IMR-90 (cell line): ENCODE measurements at regions not wholly inside any gene's neighbourhood (a gene's known extent, or its start where the extent isn't known, plus 50 kb on each side); places are given as distances from the start of the nearest gene placed in this dataset.

Source experiments
- ATAC-seq: fragments of 200-7000 bp; cut with Tn5 transposase; 2 replicates; pipeline ENCODE4 v1.9.1; 2020; ENCODE audit warnings: low read depth, mild to moderate bottlenecking, moderate library complexity
- BruUV-seq: library from RNA; stranded (reverse); fragments of 400-500 nt; replicated peaks from 2 replicates; lab custom pipeline; 2021; lab: Mats Ljungman, UMichigan
- CTCF ChIA-PET: fragments of 300-600 bp; formaldehyde crosslinking; extraction: SDS; loops from one replicate; lab custom pipeline; 2021; ENCODE audit warnings: antibody characterized with exemption; lab: Yijun Ruan, JAX
- POLR2A ChIA-PET: fragments of 300-600 bp; sonication (Branson Sonifier 250); formaldehyde crosslinking; loops from one replicate; lab custom pipeline; 2022; ENCODE audit warnings: antibody characterized with exemption; ENCODE audit not compliant: unreplicated experiment; lab: Charles Lee
- DNase-seq: peaks from one replicate; pipeline ENCODE4 v3.0.0; 2013
- H2AFZ ChIP-seq: replicated peaks from 2 replicates; pipeline ENCODE3; 2013; ENCODE audit warnings: low read length, mild to moderate bottlenecking; ENCODE audit not compliant: poor library complexity
- H2AK5ac ChIP-seq: 2 replicates; pipeline ENCODE4 v1.6.1; 2013; ENCODE audit warnings: low read depth, low read length, inconsistent platforms
- H2AK9ac ChIP-seq: replicated peaks from 2 replicates; pipeline ENCODE3; 2013; ENCODE audit warnings: mild to moderate bottlenecking, low read depth, low read length, moderate library complexity; ENCODE audit not compliant: poor library complexity
- H2BK120ac ChIP-seq: 2 replicates; pipeline ENCODE4 v1.6.1; 2013; ENCODE audit warnings: low read depth, low read length, inconsistent platforms
- H2BK15ac ChIP-seq: 3 replicates; pipeline ENCODE4 v1.6.1; 2013; ENCODE audit warnings: low read depth, low read length, inconsistent platforms
- H2BK20ac ChIP-seq: 2 replicates; pipeline ENCODE4 v1.6.1; 2013; ENCODE audit warnings: low read depth, mild to moderate bottlenecking, inconsistent platforms, low read length, moderate library complexity
- H2BK5ac ChIP-seq: 2 replicates; pipeline ENCODE4 v1.6.1; 2013; ENCODE audit warnings: mild to moderate bottlenecking, low read depth, low read length, inconsistent platforms; ENCODE audit not compliant: poor library complexity, severe bottlenecking
- H3K14ac ChIP-seq: replicated peaks from 2 replicates; pipeline ENCODE4 v1.6.1; 2013; ENCODE audit warnings: low read depth, low read length, inconsistent platforms
- H3K18ac ChIP-seq: 2 replicates; pipeline ENCODE4 v1.6.1; 2013; ENCODE audit warnings: low read depth, low read length, control low read depth
- H3K23ac ChIP-seq: 2 replicates; pipeline ENCODE4 v1.6.1; 2013; ENCODE audit warnings: low read depth, low read length, inconsistent platforms
- H3K27ac ChIP-seq: 2 replicates; pipeline ENCODE4 v1.5.1; 2013; ENCODE audit warnings: mild to moderate bottlenecking, control low read depth, low read length; ENCODE audit not compliant: insufficient read depth
- H3K27me3 ChIP-seq: 2 replicates; pipeline ENCODE4 v1.6.1; 2013; ENCODE audit warnings: low read length; ENCODE audit not compliant: control insufficient read depth, insufficient read depth
- H3K36me3 ChIP-seq: 2 replicates; pipeline ENCODE4 v1.6.1; 2013; ENCODE audit warnings: low read length, mixed read lengths; ENCODE audit not compliant: control insufficient read depth, insufficient read depth
- H3K4ac ChIP-seq: 2 replicates; pipeline ENCODE4 v1.6.1; 2013; ENCODE audit warnings: low read depth, low read length, inconsistent platforms
- H3K4me1 ChIP-seq: 2 replicates; pipeline ENCODE4 v1.6.1; 2013; ENCODE audit warnings: low read length, mixed read lengths; ENCODE audit not compliant: control insufficient read depth, insufficient read depth
- H3K4me2 ChIP-seq: 2 replicates; pipeline ENCODE4 v1.6.1; 2013; ENCODE audit warnings: low read depth, mild to moderate bottlenecking, control low read depth, low read length, moderate library complexity
- H3K4me3 ChIP-seq: 2 replicates; pipeline ENCODE4 v1.5.1; 2013; ENCODE audit warnings: low read depth, mild to moderate bottlenecking, control low read depth, low read length, moderate library complexity; ENCODE audit not compliant: insufficient read depth
- H3K56ac ChIP-seq: 2 replicates; pipeline ENCODE4 v1.6.1; 2013; ENCODE audit warnings: low read length, inconsistent platforms; ENCODE audit not compliant: insufficient read depth; ENCODE audit errors: extremely low read depth
- H3K79me1 ChIP-seq, 2 experiments: 2 replicates each; pipeline ENCODE4 v1.6.1; 2013; ENCODE audit warnings: low read length in 2 of 2, inconsistent platforms in 1 of 2, low read depth in 1 of 2
- H3K9ac ChIP-seq: 2 replicates; pipeline ENCODE4 v1.6.1; 2013; ENCODE audit warnings: low read depth, low read length, control low read depth
- H3K9me1 ChIP-seq: 2 replicates; pipeline ENCODE4 v1.6.1; 2013; ENCODE audit warnings: low read length, inconsistent platforms; ENCODE audit not compliant: insufficient read depth
- H3K9me3 ChIP-seq: 2 replicates; pipeline ENCODE4 v1.6.1; 2013; ENCODE audit warnings: low read length; ENCODE audit not compliant: control insufficient read depth, insufficient read depth
- H4K20me1 ChIP-seq: 2 replicates; pipeline ENCODE4 v1.6.1; 2013; ENCODE audit warnings: low read length, inconsistent platforms; ENCODE audit not compliant: insufficient read depth
- H4K5ac ChIP-seq: 2 replicates; pipeline ENCODE4 v1.6.1; 2013; ENCODE audit warnings: mild to moderate bottlenecking, low read depth, low read length, control low read depth
- H4K8ac ChIP-seq, 2 experiments: 2 replicates each; pipeline ENCODE4 v1.6.1; 2013; ENCODE audit warnings: low read depth in 2 of 2, low read length in 2 of 2, control low read depth in 1 of 2, inconsistent platforms in 1 of 2
- H4K91ac ChIP-seq: 2 replicates; pipeline ENCODE4 v1.6.1; 2013; ENCODE audit warnings: low read depth, low read length, inconsistent platforms; ENCODE audit not compliant: insufficient read depth
- BHLHE40 ChIP-seq: fragments of 150-350 bp; IDR thresholded peaks from 2 replicates; pipeline ENCODE4 v1.6.1; 2016; ENCODE audit warnings: mild to moderate bottlenecking, low read depth, low read length
- CEBPB ChIP-seq: IDR thresholded peaks from 2 replicates; pipeline ENCODE4 v1.6.1; 2012; ENCODE audit warnings: low read depth, low read length, improper control_type of control experiment
- CHD1 ChIP-seq: IDR thresholded peaks from 2 replicates; pipeline ENCODE4 v1.6.1; 2012; ENCODE audit warnings: low read depth, low read length, improper control_type of control experiment
- CTCF ChIP-seq: conservative IDR thresholded peaks from 2 replicates; pipeline ENCODE4 v1.5.1; 2012; ENCODE audit warnings: mild to moderate bottlenecking, low read depth, low read length, improper control_type of control experiment
- ELK1 ChIP-seq: fragments of 150-350 bp; IDR thresholded peaks from 2 replicates; pipeline ENCODE4 v1.6.1; 2016; ENCODE audit warnings: low read depth, mild to moderate bottlenecking, low read length, moderate library complexity, borderline replicate concordance
- FOS ChIP-seq: fragments of 150-350 bp; IDR thresholded peaks from 2 replicates; pipeline ENCODE4 v1.6.1; 2016; ENCODE audit warnings: low read depth, low read length
- MAFK ChIP-seq: IDR thresholded peaks from 2 replicates; pipeline ENCODE4 v1.6.1; 2012; ENCODE audit warnings: low read depth, low read length, improper control_type of control experiment
- MAZ ChIP-seq: IDR thresholded peaks from 2 replicates; pipeline ENCODE4 v1.6.1; 2012; ENCODE audit warnings: low read depth, mild to moderate bottlenecking, low read length, improper control_type of control experiment, moderate library complexity, borderline replicate concordance
- MXI1 ChIP-seq: IDR thresholded peaks from 2 replicates; pipeline ENCODE4 v1.6.1; 2012; ENCODE audit warnings: low read depth, mild to moderate bottlenecking, low read length, moderate library complexity, borderline replicate concordance
- NFE2L2 ChIP-seq: fragments of 150-350 bp; IDR thresholded peaks from 2 replicates; pipeline ENCODE4 v1.6.1; 2016; ENCODE audit warnings: low read depth, mild to moderate bottlenecking, low read length
- RAD21 ChIP-seq: IDR thresholded peaks from 2 replicates; pipeline ENCODE4 v1.6.1; 2012; ENCODE audit warnings: low read length, improper control_type of control experiment
- RCOR1 ChIP-seq: IDR thresholded peaks from 2 replicates; pipeline ENCODE4 v1.6.1; 2012; ENCODE audit warnings: mild to moderate bottlenecking, low read length, improper control_type of control experiment; ENCODE audit not compliant: insufficient replicate concordance
- RFX5 ChIP-seq: IDR thresholded peaks from 2 replicates; pipeline ENCODE4 v1.8.0; 2012; ENCODE audit warnings: low read depth, mild to moderate bottlenecking, low read length, moderate library complexity
- SMC3 ChIP-seq: fragments of 150-350 bp; IDR thresholded peaks from 2 replicates; pipeline ENCODE4 v1.6.1; 2016; ENCODE audit warnings: low read depth, mild to moderate bottlenecking, antibody characterized with exemption, low read length, moderate library complexity
- USF2 ChIP-seq: fragments of 150-350 bp; IDR thresholded peaks from 2 replicates; pipeline ENCODE4 v1.6.1; 2017; ENCODE audit warnings: mild to moderate bottlenecking, antibody characterized with exemption, low read length, low read depth
- WGBS, 2 experiments: methylation state at CpG; one replicate each; pipeline versions ENCODE4 v1.1.5 to v1.1.7; 2013; ENCODE audit warnings: missing lambda C conversion rate in 2 of 2; ENCODE audit not compliant: insufficient read length in 1 of 2; ENCODE audit errors: extremely low coverage in 2 of 2; 5-methylcytosine and 5-hydroxymethylcytosine counted together
- dilution Hi-C: fragments of 300-500 bp; cut with HindIII; formaldehyde crosslinking; loops from one replicate; pipeline ENCODE4 v1.14.3; 2018; ENCODE audit warnings: low sequenced_read_pairs; ENCODE audit not compliant: unreplicated experiment
- in situ Hi-C: fragments of 300-500 bp; cut with MboI; formaldehyde crosslinking; loops from 3 replicates; pipeline ENCODE4 v1.14.3; 2019; ENCODE audit warnings: low sequenced_read_pairs, inconsistent platforms, mixed read lengths
- intact Hi-C: fragments of 100-400 bp; cut with micrococcal nuclease; formaldehyde crosslinking; loops from 2 replicates; pipeline ENCODE4 v1.10.0; 2022

GRCh38 chr1:212496682-212497081 is 64.0 kb downstream of the NENF start:
- no peak overlapping the region for H3K23ac ChIP-seq
- no peak overlapping the region for H3K18ac ChIP-seq
- H2BK15ac ChIP-seq, result 0 out of 3 replicates have a peak overlapping the region, but pooled peaks have one; percentile 18
- no peaks in the 10 kb centered on the region for H3K79me1 ChIP-seq
- no peaks in the 10 kb centered on the region for H4K20me1 ChIP-seq
- H3K9me1 ChIP-seq, result peaks cover 14% of the 10 kb centered on the region
- H3K4me1 ChIP-seq, result peaks cover 6% of the 10 kb centered on the region
- no peak overlapping the region for H3K4ac ChIP-seq
- no peak overlapping the region for H2BK5ac ChIP-seq
- no peak overlapping the region for H3K4me3 ChIP-seq
- H3K9ac ChIP-seq, result no peak overlapping the region
- in situ Hi-C loops (no loop called here), dilution Hi-C loops (no loop called here), intact Hi-C loops (no loop called here)
- no peak overlapping the region for H3K14ac ChIP-seq
- ATAC-seq, result no peak
- DNase-seq, result no peak
- 80% methylated on average over 1 of the region's 4 CpGs; no CpG with 5 or more reads in 1 of the 2 experiments for WGBS, 2 experiments
- no peak overlapping the region for H4K8ac ChIP-seq
- H2BK120ac ChIP-seq, result no peak overlapping the region
- H3K36me3 ChIP-seq, result no peaks in the 10 kb centered on the region
- H2AK9ac ChIP-seq, result no peak overlapping the region
- TF ChIP-seq CHD1, result no peak
- no peak for TF ChIP-seq SMC3
- TF ChIP-seq USF2, result no peak
- TF ChIP-seq RCOR1, result no peak
- no peak for TF ChIP-seq MXI1
- TF ChIP-seq CTCF, result no peak
- no peak for TF ChIP-seq NFE2L2
- TF ChIP-seq RFX5, result no peak
- TF ChIP-seq MAFK, result no peak
- no peak for TF ChIP-seq ELK1
- no peak for TF ChIP-seq CEBPB
- no peak for TF ChIP-seq BHLHE40
- no peak for TF ChIP-seq RAD21
- TF ChIP-seq MAZ, result no peak
- TF ChIP-seq FOS, result no peak
- H3K27me3 ChIP-seq, result no peaks in the 10 kb centered on the region
- H3K27ac ChIP-seq, result no peak overlapping the region
- H2AK5ac ChIP-seq, result no peak overlapping the region
- no TSS peak for BruUV-seq
- H4K5ac ChIP-seq, result no peak overlapping the region
- no peak overlapping the region for H2BK20ac ChIP-seq
- no peak overlapping the region for H2AFZ ChIP-seq
- POLR2A ChIA-PET, result no interaction called here
- H4K91ac ChIP-seq, result no peak overlapping the region
- no peaks in the 10 kb centered on the region for H3K9me3 ChIP-seq
- CTCF ChIA-PET, result no interaction called here
- H3K56ac ChIP-seq, result no peak overlapping the region
- no peak overlapping the region for H3K4me2 ChIP-seq
